ENCODE measurements at regions not wholly inside any gene's neighbourhood (a gene's known extent, or its start where the extent isn't known, plus 50 kb on each side); places are given as distances from the start of the nearest gene placed in this dataset.
A peak's percentile ranks its signal among the peaks of the same experiment; 100 is the strongest.

- no peak for DNase-seq (ENCODE audit: low spot score in 2 of 2)
- no peak for FAIRE-seq
Measured at GRCh38 chr12:45585522-45586230, 143.8 kb upstream of the ARID2 start.

GRCh38 chr12:45586486-45586885 is 143.0 kb upstream of the ARID2 start:
- DNase-seq (ENCODE audit: low spot score in 2 of 2) (no peak), FAIRE-seq (no peak)

- FAIRE-seq (no peak), DNase-seq (ENCODE audit: low spot score in 2 of 2) (no peak)
Measured at GRCh38 chr12:45587012-45587411, 142.5 kb upstream of the ARID2 start.

- no peak for DNase-seq (ENCODE audit: low spot score in 2 of 2)
Measured at GRCh38 chr12:45587877-45588533, 141.5 kb upstream of the ARID2 start.

GRCh38 chr12:45590646-45591045 is 138.9 kb upstream of the ARID2 start:
- DNase-seq (ENCODE audit: low spot score in 2 of 2), result no peak
- no peak for FAIRE-seq

More at GRCh38 chr12:45587877-45588533, 141.5 kb upstream of the ARID2 start:
- FAIRE-seq, result no peak

GRCh38 chr12:45591635-45592034 is 137.9 kb upstream of the ARID2 start:
- no peak for FAIRE-seq
- DNase-seq (ENCODE audit: low spot score in 2 of 2), result no peak

- no peak for FAIRE-seq
- no peak for DNase-seq (ENCODE audit: low spot score in 2 of 2)
Measured at GRCh38 chr12:45596366-45596765, 133.1 kb upstream of the ARID2 start.

GRCh38 chr12:45598336-45598735 is 131.2 kb upstream of the ARID2 start:
- DNase-seq (ENCODE audit: low spot score in 2 of 2) (no peak), FAIRE-seq (no peak)

- FAIRE-seq (no peak), DNase-seq (ENCODE audit: low spot score in 2 of 2) (no peak)
Measured at GRCh38 chr12:45598761-45599160, 130.7 kb upstream of the ARID2 start.

GRCh38 chr12:45599196-45599595 is 130.3 kb upstream of the ARID2 start:
- FAIRE-seq (no peak), DNase-seq (ENCODE audit: low spot score in 2 of 2) (no peak)

GRCh38 chr12:45601390-45601789 is 128.1 kb upstream of the ARID2 start:
- no peak for DNase-seq (ENCODE audit: low spot score in 2 of 2)
- no peak for FAIRE-seq

- FAIRE-seq (no peak), DNase-seq (ENCODE audit: low spot score in 2 of 2) (peak in 1 of 2 donors; percentile 35)
Measured at GRCh38 chr12:45601888-45602287, 127.6 kb upstream of the ARID2 start.

GRCh38 chr12:45605624-45606023 is 123.9 kb upstream of the ARID2 start:
- DNase-seq (ENCODE audit: low spot score in 2 of 2) (no peak), FAIRE-seq (no peak)

- DNase-seq (ENCODE audit: low spot score in 2 of 2), result peak in 1 of 2 donors; percentile 7
- FAIRE-seq, result no peak
Measured at GRCh38 chr12:45611061-45611460, 118.4 kb upstream of the ARID2 start.

GRCh38 chr12:45611495-45611894 is 118.0 kb upstream of the ARID2 start:
- DNase-seq (ENCODE audit: low spot score in 2 of 2) (no peak), FAIRE-seq (no peak)

GRCh38 chr12:45612044-45612794 is 117.3 kb upstream of the ARID2 start:
- DNase-seq (ENCODE audit: low spot score in 2 of 2) (no peak), FAIRE-seq (no peak)

GRCh38 chr12:45613296-45613695 is 116.2 kb upstream of the ARID2 start:
- no peak for FAIRE-seq
- no peak for DNase-seq (ENCODE audit: low spot score in 2 of 2)

- FAIRE-seq (no peak), DNase-seq (ENCODE audit: low spot score in 2 of 2) (no peak)
Measured at GRCh38 chr12:45613855-45614254, 115.7 kb upstream of the ARID2 start.

- no peak for DNase-seq (ENCODE audit: low spot score in 2 of 2)
- FAIRE-seq, result no peak
Measured at GRCh38 chr12:45615268-45615667, 114.2 kb upstream of the ARID2 start.

- no peak for DNase-seq (ENCODE audit: low spot score in 2 of 2)
- no peak for FAIRE-seq
Measured at GRCh38 chr12:45619736-45620135, 109.8 kb upstream of the ARID2 start.

GRCh38 chr12:45621703-45622102 is 107.8 kb upstream of the ARID2 start:
- no peak for DNase-seq (ENCODE audit: low spot score in 2 of 2)
- no peak for FAIRE-seq
